ENCODE measurements at regions not wholly inside any gene's neighbourhood (a gene's known extent, or its start where the extent isn't known, plus 50 kb on each side); places are given as distances from the start of the nearest gene placed in this dataset.

DNA sequence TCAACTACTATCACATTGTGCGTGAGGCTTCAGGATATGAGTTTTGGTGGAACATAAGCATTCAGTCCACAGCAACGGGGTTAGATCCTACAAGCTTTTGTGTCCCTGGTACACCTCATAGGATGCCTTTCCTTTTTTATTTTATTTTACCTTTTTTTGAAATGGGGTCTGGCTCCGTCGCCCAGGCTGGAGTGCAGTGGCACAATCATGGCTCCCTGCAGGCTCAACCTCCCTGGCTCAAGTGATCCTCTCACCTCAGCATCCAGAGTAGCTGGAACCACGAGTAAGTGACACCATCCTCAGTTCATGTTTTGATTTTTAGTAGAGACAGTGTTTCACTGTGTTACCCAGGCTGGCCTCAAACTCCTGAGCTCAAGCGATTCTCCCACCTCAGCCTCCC is 86.0 kb upstream of the RAI14 start:
- Histone ChIP-seq H3K27ac (ENCODE audit: low read depth, low read length) (peak overlapping the region; percentile 90), H3K27me3 (ENCODE audit: insufficient read depth, low read length) (no peaks in the 10 kb centered on the region), H4K20me1 (ENCODE audit: insufficient read depth, low read length) (no peaks in the 10 kb centered on the region), H3K36me3 (ENCODE audit: insufficient read depth, low read length) (no peaks in the 10 kb centered on the region), H3K4me3 (ENCODE audit: insufficient read depth, low read length) (no peak overlapping the region), H3K4me1 (ENCODE audit: insufficient read depth, low read length) (peaks cover 27% of the 10 kb centered on the region), H3K79me2 (ENCODE audit: insufficient read depth, low read length) (no peaks in the 10 kb centered on the region), H3K4me2 (ENCODE audit: insufficient read depth, low read length) (peak overlapping the region; percentile 81), H3K9me3 (ENCODE audit: low read depth, low read length) (no peaks in the 10 kb centered on the region), H2AFZ (ENCODE audit: low read length) (peak overlapping the region; percentile 5)
- TF ChIP-seq, protein P1, sequence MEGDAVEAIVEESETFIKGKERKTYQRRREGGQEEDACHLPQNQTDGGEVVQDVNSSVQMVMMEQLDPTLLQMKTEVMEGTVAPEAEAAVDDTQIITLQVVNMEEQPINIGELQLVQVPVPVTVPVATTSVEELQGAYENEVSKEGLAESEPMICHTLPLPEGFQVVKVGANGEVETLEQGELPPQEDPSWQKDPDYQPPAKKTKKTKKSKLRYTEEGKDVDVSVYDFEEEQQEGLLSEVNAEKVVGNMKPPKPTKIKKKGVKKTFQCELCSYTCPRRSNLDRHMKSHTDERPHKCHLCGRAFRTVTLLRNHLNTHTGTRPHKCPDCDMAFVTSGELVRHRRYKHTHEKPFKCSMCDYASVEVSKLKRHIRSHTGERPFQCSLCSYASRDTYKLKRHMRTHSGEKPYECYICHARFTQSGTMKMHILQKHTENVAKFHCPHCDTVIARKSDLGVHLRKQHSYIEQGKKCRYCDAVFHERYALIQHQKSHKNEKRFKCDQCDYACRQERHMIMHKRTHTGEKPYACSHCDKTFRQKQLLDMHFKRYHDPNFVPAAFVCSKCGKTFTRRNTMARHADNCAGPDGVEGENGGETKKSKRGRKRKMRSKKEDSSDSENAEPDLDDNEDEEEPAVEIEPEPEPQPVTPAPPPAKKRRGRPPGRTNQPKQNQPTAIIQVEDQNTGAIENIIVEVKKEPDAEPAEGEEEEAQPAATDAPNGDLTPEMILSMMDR (IDR thresholded peaks at IDR 0.05; ENCODE audit: extremely low read depth, low read depth, low read length) = no peak
- DNase-seq (ENCODE audit: insufficient read length, low spot score, missing footprints) = no peak

DNA sequence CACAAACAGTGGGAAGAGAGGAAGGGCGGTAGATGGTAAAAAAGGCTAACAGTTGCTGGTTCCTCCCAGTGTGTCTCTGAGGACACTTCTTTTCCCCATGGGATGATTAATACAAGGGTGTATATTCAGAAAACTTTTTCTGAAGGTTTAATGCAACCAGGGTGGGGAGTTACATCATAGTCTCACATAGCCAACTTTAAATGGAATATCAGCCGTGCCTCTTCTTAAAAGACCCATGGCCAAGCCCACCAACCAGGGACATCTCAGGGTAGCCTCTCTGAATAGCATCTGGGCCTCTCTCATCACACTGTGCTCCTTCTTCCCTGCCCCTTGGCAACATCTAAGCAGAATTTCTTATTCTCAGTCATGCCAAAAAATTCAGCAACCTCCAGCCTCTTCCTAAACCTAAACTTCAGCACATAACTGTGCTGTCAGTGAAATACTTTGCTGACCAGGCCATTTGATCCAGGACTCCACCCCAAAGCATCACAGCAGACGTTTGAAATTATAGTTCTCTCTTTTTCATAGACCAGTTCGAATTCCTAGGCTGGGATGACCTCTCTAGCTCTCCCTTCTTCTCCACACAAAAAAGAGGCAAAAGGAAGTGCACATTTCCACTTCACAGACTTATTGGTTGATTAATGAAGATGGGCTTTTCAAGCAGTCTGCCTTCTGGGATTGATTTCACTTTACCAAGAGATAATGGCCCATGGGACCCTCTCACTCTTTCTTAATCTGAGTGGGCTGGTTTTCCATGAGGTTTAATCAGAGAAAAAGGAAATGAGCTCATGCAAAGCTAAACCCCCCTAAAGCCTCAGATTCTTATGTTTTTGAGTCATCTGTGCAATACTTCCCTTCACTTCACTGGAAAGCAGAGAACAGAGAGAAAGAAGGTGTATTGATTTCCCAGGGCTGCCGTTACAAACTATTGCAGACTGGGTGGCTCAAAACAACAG is 85.1 kb upstream of the RAI14 start:
- Histone ChIP-seq H4K20me1 (ENCODE audit: insufficient read depth, low read length) (no peaks in the 10 kb centered on the region), H3K4me3 (ENCODE audit: insufficient read depth, low read length) (peak overlapping the region; percentile 39)

DNA sequence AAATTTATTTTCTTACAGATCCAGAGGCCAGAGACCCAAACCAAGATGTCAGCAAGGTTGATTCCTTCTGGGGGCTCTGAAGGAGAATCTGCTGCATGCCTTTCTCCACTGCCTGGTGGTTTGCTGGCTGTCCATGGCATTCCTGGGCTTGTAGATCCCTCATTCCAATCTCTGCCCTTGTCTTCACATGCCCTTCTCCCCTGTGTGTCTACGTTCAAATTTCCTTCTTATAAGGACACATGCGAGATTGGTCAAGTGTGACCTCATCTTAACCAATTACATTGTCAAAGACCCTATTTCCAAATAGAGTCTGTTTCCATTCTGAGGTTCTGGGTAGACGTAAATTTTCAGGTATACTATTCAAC is 84.5 kb upstream of the RAI14 start:
- Histone ChIP-seq H3K36me3 (ENCODE audit: insufficient read depth, low read length) (no peaks in the 10 kb centered on the region), H3K4me1 (ENCODE audit: insufficient read depth, low read length) (peaks cover 27% of the 10 kb centered on the region), H3K27me3 (ENCODE audit: insufficient read depth, low read length) (no peaks in the 10 kb centered on the region), H3K4me2 (ENCODE audit: insufficient read depth, low read length) (peak overlapping the region; percentile 81), H3K9me3 (ENCODE audit: low read depth, low read length) (no peaks in the 10 kb centered on the region), H3K27ac (ENCODE audit: low read depth, low read length) (peak overlapping the region; percentile 90), H3K4me3 (ENCODE audit: insufficient read depth, low read length) (peak overlapping the region; percentile 39), H2AFZ (ENCODE audit: low read length) (no peak overlapping the region), H3K79me2 (ENCODE audit: insufficient read depth, low read length) (no peaks in the 10 kb centered on the region), H4K20me1 (ENCODE audit: insufficient read depth, low read length) (no peaks in the 10 kb centered on the region)
- TF ChIP-seq, protein P1 (IDR thresholded peaks at IDR 0.05; ENCODE audit: extremely low read depth, low read depth, low read length) = no peak
- no peak for DNase-seq (ENCODE audit: insufficient read length, low spot score, missing footprints)

More for the DNA sequence above, 85.1 kb upstream of the RAI14 start:
- Histone ChIP-seq H3K79me2 (ENCODE audit: insufficient read depth, low read length) (no peaks in the 10 kb centered on the region), H3K36me3 (ENCODE audit: insufficient read depth, low read length) (no peaks in the 10 kb centered on the region), H3K27me3 (ENCODE audit: insufficient read depth, low read length) (no peaks in the 10 kb centered on the region), H3K4me1 (ENCODE audit: insufficient read depth, low read length) (peaks cover 27% of the 10 kb centered on the region), H3K9me3 (ENCODE audit: low read depth, low read length) (no peaks in the 10 kb centered on the region), H3K4me2 (ENCODE audit: insufficient read depth, low read length) (peak overlapping the region; percentile 81), H2AFZ (ENCODE audit: low read length) (peak overlapping the region; percentile 19), H3K27ac (ENCODE audit: low read depth, low read length) (peak overlapping the region; percentile 90)
- TF ChIP-seq, protein P1 (IDR thresholded peaks at IDR 0.05; ENCODE audit: extremely low read depth, low read depth, low read length) = no peak
- DNase-seq (ENCODE audit: insufficient read length, low spot score, missing footprints) = peak; percentile 93

DNA sequence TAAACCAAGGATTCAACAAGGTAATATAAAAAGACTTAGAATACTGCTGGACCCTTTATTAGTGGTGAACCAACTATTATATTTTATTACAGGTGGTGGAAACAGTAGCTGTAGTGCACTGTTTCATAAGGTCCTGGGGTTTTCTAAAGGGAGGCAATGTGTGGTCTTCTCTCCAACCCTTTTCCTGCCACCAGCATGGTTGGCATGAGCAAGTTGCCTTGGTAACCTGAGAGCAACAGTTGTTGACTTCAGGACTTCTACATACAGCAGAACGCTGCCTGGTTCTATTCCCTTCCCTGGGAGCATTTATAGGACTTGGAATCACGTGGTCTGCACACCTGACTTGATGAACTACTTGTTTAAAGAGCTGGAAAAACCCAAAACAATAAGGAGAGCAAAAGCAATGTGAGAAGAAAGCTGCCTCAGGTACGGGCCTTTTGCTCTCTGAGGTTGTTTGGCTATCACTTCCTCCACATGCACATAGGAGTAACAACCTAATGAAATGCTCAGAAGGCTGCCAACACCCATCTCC is 81.1 kb upstream of the RAI14 start:
- Histone ChIP-seq H2AFZ (ENCODE audit: low read length) (no peak overlapping the region), H3K36me3 (ENCODE audit: insufficient read depth, low read length) (no peaks in the 10 kb centered on the region), H3K9me3 (ENCODE audit: low read depth, low read length) (no peaks in the 10 kb centered on the region), H3K4me2 (ENCODE audit: insufficient read depth, low read length) (no peak overlapping the region), H3K4me1 (ENCODE audit: insufficient read depth, low read length) (peaks cover 46% of the 10 kb centered on the region), H3K27ac (ENCODE audit: low read depth, low read length) (no peak overlapping the region), H3K27me3 (ENCODE audit: insufficient read depth, low read length) (no peaks in the 10 kb centered on the region), H3K79me2 (ENCODE audit: insufficient read depth, low read length) (no peaks in the 10 kb centered on the region), H4K20me1 (ENCODE audit: insufficient read depth, low read length) (no peaks in the 10 kb centered on the region), H3K4me3 (ENCODE audit: insufficient read depth, low read length) (no peak overlapping the region)
- DNase-seq (ENCODE audit: insufficient read length, low spot score, missing footprints) = no peak
- TF ChIP-seq, protein P1 (IDR thresholded peaks at IDR 0.05; ENCODE audit: extremely low read depth, low read depth, low read length) = no peak

All from osteoblast (primary cell).